GM18519 (cell line): ENCODE measurements at regions not wholly inside any gene's neighbourhood (a gene's known extent, or its start where the extent isn't known, plus 50 kb on each side); places are given as distances from the start of the nearest gene placed in this dataset.
"Not testable (repeated sequence)": the region's sequence is repeated elsewhere in the genome, so short reads cannot be mapped to it uniquely, and the experiment has no call there.

Source experiments
- ATAC-seq: cut with Tn5 transposase; IDR thresholded peaks from one replicate; pipeline ENCODE4 v1.9.1; 2021; ENCODE audit warnings: mild to moderate bottlenecking, moderate library complexity; ENCODE audit not compliant: unreplicated experiment, low FRiP score

DNA sequence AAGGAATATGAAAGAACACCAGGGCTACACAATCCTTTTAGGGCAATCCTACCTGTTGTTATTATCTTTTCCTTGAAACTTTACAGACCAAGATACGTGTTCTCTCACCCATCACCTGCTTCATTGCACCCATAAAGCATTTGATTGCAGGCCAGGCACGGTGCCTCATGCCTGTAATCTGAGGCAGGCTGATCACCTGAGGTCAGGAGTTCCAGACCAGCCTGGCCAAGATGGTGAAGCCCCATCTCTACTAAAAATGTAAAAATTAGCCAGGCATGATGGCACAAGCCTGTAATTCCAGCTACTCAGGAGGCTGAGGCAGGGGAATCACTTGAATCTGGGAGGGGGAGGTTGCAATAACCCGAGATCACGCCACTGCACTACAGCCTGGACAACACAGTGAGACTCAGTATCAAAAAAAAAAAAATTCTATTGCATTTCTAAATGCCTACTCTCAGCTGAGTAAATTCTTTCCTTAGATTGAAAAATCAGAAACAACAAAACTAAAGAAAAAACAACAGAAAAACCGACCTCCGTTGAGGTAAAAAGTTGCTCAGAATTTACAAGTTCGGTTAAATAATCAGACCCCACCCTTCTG, 183.7 kb upstream of the TMEM132C start:
- no peak for ATAC-seq

DNA sequence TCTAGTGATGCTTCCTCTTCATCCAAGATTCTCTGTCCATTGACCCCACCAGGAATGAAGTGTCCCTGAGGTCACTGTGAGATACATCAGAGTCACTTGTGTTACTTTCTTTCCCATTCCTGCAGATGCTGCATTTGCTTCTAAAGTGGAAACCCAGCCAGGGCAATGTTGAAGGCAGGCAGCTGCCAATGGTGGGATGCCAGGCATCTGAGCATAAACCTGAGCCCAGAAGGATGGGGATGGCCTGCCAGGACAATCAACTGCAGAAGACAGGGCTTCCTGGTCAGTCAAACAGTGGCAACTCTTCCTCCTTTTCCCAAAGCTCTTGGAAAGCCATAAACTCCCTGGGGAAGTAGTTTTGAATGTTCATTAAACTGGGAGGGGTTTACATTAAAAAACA, 178.0 kb upstream of the TMEM132C start:
- no peak for ATAC-seq

DNA sequence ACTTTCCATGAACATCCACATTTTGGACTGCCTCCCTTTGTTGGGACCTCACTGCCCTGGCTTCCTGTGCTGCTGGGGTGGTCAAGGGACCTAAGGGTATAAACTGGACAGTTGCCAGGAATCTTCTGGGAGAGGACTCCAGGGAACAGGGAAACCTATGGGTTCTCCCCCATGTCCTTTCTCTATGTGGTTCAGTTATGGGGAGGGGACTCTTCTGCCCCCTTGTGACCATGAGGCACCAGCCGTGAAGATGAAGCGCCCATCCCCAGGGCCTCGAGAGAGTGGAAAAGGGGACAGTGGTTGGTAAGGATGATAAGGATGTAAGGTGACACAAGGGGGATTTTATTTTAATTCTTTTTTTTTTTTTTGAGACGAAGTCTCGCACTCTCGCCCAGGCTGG, 177.0 kb upstream of the TMEM132C start:
- ATAC-seq: no peak

DNA sequence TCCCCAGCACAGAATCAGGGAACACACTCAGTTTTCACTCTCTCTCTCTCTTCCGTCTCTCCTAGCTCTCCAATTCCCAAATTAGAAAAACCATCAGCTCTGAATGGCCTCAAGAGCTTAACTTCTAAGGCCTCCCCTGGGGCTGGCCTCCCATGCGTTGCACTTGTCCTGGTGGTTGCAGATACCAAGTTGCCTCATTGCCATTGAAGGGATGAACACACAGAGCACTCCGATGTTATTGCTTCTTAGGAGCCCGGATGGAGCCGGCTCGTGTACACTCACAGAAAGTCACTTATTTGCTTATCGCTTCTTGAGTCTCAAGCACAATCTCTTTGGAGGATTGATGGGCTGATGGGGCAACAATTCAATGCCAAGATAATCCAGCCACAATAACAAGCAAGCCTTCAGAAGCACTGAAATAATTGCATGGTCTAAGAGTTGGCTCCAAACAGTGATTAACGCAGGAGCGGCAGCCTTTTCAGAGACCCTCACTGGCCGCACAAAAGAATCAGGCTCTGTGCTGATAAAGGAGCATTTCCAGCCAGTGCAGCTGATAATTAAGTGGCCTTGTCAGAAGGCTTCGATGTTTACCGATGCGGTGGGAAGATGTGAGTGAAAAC, 175.8 kb upstream of the TMEM132C start:
- ATAC-seq: no peak

DNA sequence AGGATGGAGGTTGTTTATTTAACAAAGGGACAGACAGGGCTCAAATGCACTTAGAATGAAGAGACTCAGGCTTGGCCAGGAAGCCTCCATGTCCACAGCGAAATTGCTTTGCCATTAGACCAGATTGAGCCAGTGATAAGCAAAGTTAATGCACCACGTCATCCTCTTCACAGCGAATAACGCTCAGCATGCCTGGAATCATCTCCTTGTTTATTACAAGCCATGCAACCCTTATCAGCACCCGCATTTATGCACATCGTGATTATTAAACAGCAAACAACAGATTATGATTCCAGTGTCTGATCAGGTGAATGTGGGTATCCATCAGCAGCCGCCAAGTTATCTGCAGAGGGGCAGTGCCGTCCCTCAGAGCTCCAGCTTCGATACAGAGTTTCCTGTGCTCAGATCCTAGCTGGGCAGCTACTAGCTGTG, 175.0 kb upstream of the TMEM132C start:
- no peak for ATAC-seq

DNA sequence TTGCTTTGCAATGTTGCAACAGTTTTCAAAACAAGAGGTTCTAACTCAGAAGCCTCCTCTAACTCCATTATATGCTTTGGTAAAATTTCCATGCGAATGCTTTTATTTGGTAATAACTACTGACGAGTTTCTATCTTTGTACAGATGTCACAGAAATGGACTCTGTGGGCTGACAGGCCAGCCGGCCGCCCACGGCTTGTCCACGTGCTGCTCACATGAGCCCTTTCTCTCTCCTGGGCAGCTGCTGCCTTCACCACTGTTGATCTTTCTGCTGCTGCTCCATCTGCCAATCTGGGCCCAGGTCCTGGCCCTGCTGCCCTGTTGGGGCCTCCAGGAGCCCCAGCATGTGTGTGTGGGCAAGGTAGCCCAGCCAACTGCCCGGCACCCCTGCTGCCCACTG, 168.2 kb upstream of the TMEM132C start:
- no peak for ATAC-seq

DNA sequence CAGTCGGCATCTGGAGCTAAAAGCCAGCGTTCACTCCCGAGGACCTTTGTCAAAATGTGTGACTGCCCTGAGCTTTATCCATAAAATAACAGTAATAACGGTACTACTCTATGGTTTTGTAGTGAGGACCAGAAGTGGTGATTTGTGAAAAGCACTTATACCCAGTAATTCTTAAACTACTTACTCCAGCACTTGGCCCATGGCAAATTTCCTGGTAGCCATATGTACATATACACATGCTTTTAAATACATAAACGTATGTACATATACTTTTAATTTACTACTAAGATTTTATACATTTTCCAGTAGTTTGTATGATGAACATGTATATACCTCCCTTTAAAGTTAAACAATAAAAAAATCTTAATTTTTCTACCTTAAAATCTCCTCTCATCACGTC, 163.8 kb upstream of the TMEM132C start:
- ATAC-seq: no peak

DNA sequence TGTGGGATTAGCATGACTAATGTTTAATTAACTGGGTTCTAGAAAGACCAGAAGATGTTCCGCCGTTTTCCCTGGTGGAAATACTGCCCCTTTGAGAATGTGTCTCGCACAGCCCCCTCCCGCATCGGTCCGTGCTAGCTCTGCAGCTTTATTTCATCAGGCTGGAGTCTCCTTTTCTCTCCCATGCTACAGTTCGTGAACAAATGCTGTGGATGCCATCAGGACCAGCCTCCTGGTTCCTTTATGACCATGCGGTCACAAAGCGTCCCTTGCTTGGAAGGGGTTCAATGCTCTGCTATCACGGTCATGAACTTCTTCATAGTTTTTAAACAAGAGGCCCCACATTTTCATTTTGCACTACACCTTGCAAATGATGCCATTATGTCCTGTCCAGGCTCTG, 157.7 kb upstream of the TMEM132C start:
- no peak for ATAC-seq

DNA sequence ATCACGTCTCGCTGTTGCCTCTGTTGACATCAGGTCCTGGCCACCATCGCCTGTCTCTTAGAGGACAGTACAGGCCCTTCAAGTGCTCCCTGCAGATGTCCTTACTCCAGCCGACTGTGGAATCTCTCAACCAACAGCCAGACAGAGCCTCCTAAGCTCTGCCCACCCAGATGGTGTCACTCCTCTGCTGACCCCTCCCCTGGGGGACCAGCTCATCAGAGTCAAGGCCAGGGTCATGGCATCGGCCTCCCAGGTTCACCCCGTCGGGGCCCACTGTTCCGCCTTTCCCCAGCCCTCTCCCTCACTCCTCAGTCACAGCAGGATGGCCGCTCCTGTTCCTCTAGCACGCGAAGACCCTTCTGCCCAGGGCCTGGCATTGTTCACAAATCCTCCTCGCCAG, 157.3 kb upstream of the TMEM132C start:
- no peak for ATAC-seq

DNA sequence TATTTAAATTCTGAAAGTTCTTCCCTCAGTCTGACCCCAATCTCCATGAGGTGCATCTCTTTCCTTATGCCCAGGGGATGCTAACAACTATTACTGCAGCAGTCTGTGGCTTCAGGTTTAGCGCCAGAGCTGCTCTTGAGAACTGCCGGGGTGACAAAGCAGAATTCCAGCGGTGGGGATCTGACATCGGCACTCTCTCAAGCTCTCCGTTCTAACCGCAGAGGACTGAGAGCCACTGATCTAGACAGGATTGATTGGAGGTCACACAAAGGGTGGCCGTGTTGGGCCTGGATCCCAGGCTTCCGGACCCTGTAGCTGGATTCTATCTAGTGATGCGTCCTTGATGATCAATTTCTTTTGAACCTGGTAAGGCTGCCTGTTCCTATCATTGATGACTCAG, 155.6 kb upstream of the TMEM132C start:
- ATAC-seq: no peak

DNA sequence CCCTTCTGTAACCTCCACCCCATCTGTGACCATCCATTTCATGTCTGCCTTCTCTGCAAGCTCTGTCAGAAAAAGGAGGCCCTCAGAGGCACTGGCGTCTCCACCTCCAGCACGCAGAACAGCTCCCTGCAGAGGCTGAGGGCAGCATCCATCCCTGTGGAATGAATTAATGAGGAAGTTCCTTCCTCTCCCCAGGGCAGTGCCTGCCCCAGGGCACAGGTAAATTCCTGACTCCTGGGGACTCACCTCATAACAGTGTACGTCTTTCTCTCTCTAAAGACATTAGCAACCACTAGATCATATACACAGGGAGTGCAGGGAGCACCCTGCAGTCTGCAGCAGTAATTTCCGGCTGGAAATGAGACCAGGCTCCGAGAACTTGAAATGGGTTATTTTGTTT, 155.0 kb upstream of the TMEM132C start:
- ATAC-seq: no peak

DNA sequence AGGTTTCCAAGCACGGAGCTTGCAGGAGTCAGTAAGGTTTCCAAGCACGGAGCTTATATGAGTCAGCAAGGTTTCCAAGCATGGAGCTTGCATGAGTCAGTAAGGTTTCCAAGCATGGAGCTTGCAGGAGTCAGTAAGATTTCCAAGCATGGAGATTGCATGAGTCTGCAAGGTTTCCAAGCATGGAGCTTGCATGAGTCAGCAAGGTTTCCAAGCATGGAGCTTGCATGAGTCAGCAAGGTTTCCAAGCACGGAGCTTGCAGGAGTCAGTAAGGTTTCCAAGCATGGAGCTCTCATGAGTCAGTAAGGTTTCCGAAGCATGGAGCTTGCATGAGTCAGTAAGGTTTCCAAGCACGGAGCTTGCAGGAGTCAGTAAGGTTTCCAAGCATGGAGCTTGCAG, 153.7 kb upstream of the TMEM132C start:
- not testable (repeated sequence) for ATAC-seq

DNA sequence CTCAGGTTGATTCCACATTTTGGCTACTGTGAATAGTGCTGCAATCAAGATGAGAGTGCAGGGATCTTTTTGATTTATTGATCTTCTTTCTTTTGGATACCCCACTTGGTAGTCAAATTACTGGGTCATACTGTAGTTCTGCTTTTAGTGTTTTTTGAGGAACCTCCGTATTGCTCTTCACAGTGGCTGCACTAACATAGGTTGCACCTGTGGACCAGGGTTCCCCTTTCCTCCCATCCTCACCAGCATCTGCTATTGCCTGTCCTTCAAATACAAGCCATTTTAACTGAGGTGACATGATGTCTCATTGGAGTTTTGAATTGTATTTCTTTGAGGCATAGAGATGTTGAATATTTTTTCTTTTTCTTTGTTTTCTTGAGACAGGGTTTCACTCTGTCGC, 152.5 kb upstream of the TMEM132C start:
- ATAC-seq: no peak

DNA sequence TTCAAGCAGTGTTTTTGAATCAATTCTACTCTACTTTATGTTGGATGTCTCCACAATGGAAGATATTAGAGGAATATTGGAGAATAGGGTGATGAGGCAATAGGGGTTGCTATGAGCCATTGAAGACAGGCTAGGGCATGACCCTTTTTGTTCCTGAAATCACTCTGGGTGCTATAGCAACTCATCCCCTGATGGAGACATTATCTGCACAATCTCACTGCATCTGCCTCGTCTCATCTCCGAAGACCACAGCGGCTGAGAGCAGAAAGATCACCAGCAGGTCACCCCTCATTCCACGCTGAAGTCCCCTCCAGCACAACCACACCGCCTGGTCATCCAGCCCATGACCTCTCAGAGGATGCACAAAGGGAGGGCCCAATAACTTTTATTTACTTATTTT, 150.4 kb upstream of the TMEM132C start:
- no peak for ATAC-seq

DNA sequence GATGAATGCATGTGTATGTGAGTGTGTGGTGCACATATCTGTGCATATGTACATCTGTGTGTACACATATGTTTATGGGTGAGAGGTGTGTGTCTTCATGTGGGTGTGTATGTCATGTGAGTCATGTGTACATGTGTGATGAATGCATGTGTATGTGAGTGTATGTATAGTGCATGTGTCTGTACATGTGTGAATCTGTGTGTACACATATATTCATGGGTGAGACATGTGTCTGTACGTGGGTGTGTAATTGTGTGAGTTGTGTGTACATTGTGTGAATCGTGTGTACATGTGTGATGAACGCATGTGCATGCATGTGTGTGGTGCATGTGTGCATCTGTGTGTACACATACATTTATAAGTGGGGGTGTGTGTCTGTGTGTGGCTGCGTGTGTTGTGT, 146.9 kb upstream of the TMEM132C start:
- no peak for ATAC-seq

DNA sequence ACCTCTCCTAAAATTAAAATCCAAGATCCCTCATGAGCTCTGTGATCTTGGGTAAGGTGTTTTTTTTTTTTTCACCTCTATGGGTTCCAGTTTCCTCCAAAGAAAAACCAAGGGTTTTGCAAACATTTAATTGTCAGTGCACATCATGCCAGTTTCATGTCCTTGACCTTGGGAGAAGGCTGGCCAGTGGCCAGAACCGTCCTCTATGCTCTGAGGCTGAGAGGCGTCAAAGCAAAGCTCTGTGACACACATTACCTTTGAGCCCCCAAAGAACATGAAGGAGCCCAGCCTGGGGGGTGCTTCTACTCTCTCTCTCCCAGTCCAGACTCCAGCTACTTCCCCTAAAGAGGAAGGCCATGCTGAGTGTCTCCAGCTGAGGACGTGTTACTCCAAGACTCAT, 145.5 kb upstream of the TMEM132C start:
- ATAC-seq: no peak

DNA sequence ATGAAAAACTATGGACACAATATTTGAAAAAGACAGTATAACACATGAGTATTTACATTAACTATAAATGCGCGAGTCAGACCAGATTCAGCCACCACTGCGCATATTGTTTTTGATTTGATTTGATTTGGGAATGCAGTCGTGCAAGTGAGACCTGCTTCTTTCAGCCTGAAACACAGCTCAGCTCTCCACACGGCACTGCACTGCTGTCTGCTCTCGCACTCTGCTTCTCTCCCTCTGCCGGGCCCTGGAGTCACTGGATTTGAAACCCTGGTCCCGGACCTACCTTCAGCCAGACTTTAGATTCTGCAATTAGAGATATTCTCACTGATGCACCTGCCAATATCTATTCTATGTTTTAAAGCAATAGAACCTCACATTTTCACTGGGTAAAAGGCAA, 143.9 kb upstream of the TMEM132C start:
- no peak for ATAC-seq

DNA sequence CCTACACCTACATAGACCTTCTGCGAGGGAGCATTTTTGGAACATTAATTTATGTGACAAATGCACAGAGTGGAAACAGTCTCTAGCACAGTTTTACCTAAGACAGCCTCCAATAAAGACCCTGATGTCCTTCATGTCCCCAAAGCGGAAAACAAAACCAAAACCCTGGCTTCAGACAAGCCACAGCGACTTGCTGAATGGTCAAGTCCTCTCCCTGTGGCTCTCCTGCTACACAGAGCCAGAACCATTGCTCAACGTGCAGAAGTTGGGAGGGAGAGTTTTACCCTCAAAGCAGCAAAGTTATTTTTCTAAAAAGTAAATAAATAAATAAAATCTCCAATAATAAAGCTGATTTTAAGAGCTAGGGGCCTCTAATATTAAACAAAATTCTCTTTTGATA, 135.0 kb upstream of the TMEM132C start:
- no peak for ATAC-seq

DNA sequence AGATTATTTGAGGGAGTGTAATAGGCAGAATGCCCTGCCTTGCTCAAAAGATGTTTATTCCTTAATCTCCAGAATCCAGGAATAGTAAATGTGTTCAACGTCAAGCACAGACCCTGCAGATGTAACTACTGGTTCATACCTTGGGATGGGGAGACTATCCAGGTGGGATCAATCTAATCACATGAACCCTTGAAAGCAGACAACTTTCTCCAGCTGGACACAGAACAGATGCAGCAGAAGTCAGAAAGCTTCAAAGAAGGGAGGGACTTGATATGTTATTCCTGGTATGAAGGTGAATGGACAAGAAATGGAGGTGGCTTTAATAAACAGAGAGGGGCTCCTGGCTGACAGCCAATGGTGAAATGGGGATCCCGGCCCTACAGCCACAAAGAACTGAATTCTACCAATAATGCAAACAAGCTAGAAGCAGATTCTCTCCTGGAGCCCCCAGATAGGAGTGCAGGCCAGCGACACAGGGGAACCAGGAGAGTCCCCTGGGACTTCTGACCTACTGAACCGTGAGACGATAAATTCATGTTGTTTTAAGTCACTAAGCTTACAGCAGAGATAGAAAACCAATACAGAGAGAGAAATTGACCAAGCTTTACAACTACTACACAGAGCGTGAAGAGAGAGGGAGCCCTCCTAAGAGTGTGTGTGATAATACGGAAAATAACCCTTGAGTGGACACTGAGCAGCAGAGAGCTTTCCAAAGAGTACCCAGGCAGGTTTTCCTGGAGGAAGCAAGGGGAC, 133.5 kb upstream of the TMEM132C start:
- ATAC-seq: no peak

DNA sequence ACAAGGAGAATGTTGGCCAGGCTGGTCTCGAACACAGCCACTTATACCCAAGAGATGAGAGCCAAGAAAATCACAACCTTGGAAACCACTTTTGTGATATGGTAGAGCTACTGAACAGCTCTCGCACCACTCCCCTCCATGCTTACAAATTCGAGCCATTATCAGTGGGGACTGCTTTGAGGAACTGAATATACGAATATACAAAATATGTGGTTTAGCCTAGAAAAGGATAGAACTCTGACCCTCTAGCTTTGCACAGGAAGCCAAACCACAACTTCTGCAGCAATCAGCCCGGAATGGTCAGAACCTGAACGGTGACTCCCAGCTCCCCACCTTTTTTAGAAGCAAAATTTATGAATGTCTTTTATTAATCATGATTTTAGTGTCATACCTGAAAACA, 129.8 kb upstream of the TMEM132C start:
- no peak for ATAC-seq

DNA sequence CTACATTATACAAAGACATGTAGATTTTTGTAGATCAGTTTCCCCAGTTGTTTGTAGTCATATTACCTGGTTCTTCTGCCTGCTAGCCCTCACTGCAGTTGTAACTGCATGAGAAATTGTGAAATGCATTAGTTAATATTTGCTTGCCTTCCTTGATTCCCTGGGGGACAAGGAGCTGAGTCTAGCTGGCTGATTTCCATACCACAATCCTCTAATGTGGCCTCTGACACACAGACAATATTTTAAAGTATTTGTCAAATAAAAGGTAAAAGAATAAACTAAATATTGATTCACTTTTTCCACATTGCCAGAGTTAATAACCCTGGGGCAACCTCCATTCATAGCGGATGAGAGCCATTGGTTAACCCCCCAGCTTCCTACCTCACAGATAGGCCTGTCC, 128.8 kb upstream of the TMEM132C start:
- no peak for ATAC-seq

DNA sequence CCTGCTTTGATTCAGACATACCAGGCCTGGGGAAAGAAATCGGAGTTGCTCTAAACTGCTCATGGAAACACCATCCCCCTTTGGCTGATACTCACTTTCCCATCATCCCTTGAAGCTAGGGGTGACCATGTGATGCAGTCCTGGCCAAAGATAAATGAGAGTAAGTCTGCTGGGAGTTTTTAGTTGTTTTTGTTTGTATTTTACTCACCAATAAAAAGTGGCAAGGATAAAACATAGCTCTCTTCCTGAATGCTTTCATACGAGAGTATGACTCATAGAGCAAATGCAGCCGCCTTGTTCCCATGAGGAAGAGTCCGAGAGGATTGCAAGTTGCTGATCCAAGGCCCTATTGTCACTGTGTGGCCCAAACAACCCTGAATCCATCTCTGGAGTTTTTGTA, 126.4 kb upstream of the TMEM132C start:
- no peak for ATAC-seq
